HCT116 (cell line): ENCODE measurements at regions not wholly inside any gene's neighbourhood (a gene's known extent, or its start where the extent isn't known, plus 50 kb on each side); places are given as distances from the start of the nearest gene placed in this dataset.

ENCODE experiments used
- ATAC-seq: fragments of 200-7000 bp; cut with Tn5 transposase; 2 replicates; pipeline ENCODE4 v1.9.1; 2020; ENCODE audit warnings: mild to moderate bottlenecking, moderate library complexity
- BruUV-seq: library from RNA; stranded (reverse); fragments of 400-500 nt; replicated peaks from 2 replicates; lab custom pipeline; 2021; lab: Mats Ljungman, UMichigan
- CTCF ChIA-PET: fragments of 300-600 bp; sonication (Branson Sonifier 250); formaldehyde crosslinking; loops from one replicate; lab custom pipeline; 2021; ENCODE audit warnings: antibody characterized with exemption; lab: Charles Lee
- POLR2A ChIA-PET: fragments of 300-600, 350-600 bp; sonication (Branson Sonifier 250); formaldehyde crosslinking; loops from one replicate; lab custom pipeline; 2021; ENCODE audit warnings: antibody characterized with exemption; lab: Charles Lee
- RAD21 ChIA-PET, 2 experiments: fragments of 300-600 bp; sonication (Branson Sonifier 250); formaldehyde crosslinking; loops; one replicate each; lab custom pipeline; 2023; ENCODE audit warnings: low total read pairs in 2 of 2; ENCODE audit not compliant: uncharacterized antibody in 2 of 2, unreplicated experiment in 2 of 2, low non-redundant PET in 1 of 2; lab: Charles Lee
- DNase-seq: peaks from one replicate; pipeline ENCODE4 v3.0.0-alpha.2; 2010; ENCODE audit warnings: low read depth, low spot score
- H2AFZ ChIP-seq: fragments of 200-600 bp; shearing (Covaris generic), sonication (generic); 2 replicates; pipeline ENCODE4 v1.6.1; 2017; ENCODE audit warnings: low read depth, mixed run types, mixed read lengths, antibody characterized with exemption, low read length; ENCODE audit not compliant: poor library complexity, severe bottlenecking
- H3K27ac ChIP-seq: 2 replicates; pipeline ENCODE4 v1.5.1; 2012; ENCODE audit warnings: low read depth, low read length
- H3K27me3 ChIP-seq: fragments of 200-600 bp; sonication (generic); 2 replicates; pipeline ENCODE4 v1.6.1; 2016; ENCODE audit warnings: mixed run types, low read length, mixed read lengths; ENCODE audit not compliant: insufficient read depth
- H3K36me3 ChIP-seq, 2 experiments: fragments of 200-500 bp in 1 of 2; fragments of 200-600 bp in 1 of 2; sonication (Bioruptor generic) in 1 of 2; sonication (generic) in 1 of 2; 2 replicates each; pipeline versions ENCODE4 v1.5.1 to v1.6.1; 2014 to 2016; ENCODE audit warnings: low read length in 2 of 2, inconsistent platforms in 1 of 2, mixed read lengths in 1 of 2, mixed run types in 1 of 2; ENCODE audit not compliant: insufficient read depth in 2 of 2, control insufficient read depth in 1 of 2
- H3K4me1 ChIP-seq, 2 experiments: fragments of 200-600 bp in 1 of 2; sonication (generic) in 1 of 2; 2 replicates each; pipeline versions ENCODE4 v1.5.1 to v1.6.1; 2012 to 2017; ENCODE audit warnings: low read length in 2 of 2, inconsistent platforms in 1 of 2, mild to moderate bottlenecking in 1 of 2, mixed read lengths in 1 of 2, mixed run types in 1 of 2, moderate library complexity in 1 of 2; ENCODE audit not compliant: insufficient read depth in 2 of 2, control insufficient read depth in 1 of 2
- H3K4me2 ChIP-seq: fragments of 200-600 bp; sonication (generic); 2 replicates; pipeline ENCODE4 v1.6.1; 2017; ENCODE audit warnings: mixed run types, low read length, mixed read lengths
- H3K4me3 ChIP-seq, 2 experiments: fragments of 200-600 bp in 1 of 2; sonication (generic) in 1 of 2; replicated peaks in 1 of 2; 2 replicates each; pipeline ENCODE4 v1.5.1; 2011 to 2016; ENCODE audit warnings: low read length in 2 of 2, control low read depth in 1 of 2, low read depth in 1 of 2, mild to moderate bottlenecking in 1 of 2, mixed read lengths in 1 of 2, mixed run types in 1 of 2
- H3K79me2 ChIP-seq: fragments of 200-600 bp; sonication (generic); 2 replicates; pipeline ENCODE4 v1.6.1; 2017; ENCODE audit warnings: mild to moderate bottlenecking, mixed run types, low read length, moderate library complexity, mixed read lengths; ENCODE audit not compliant: insufficient read depth
- H3K9ac ChIP-seq: fragments of 200-600 bp; sonication (generic); 2 replicates; pipeline ENCODE4 v1.6.1; 2016; ENCODE audit warnings: low read length, mixed read lengths
- H3K9me2 ChIP-seq: fragments of 200-600 bp; sonication (generic), shearing (Covaris generic); 2 replicates; pipeline ENCODE4 v1.6.1; 2017; ENCODE audit warnings: mixed run types, mild to moderate bottlenecking, moderate library complexity; ENCODE audit not compliant: insufficient read depth
- H3K9me3 ChIP-seq, 2 experiments: fragments of 200-500 bp in 1 of 2; fragments of 200-600 bp in 1 of 2; sonication (Bioruptor generic) in 1 of 2; sonication (generic) in 1 of 2; 2 replicates each; pipeline ENCODE4 v1.6.1; 2014 to 2017; ENCODE audit warnings: low read length in 2 of 2, mixed read lengths in 2 of 2, inconsistent platforms in 1 of 2, low read depth in 1 of 2, mild to moderate bottlenecking in 1 of 2, mixed run types in 1 of 2, moderate library complexity in 1 of 2; ENCODE audit not compliant: control insufficient read depth in 1 of 2, insufficient read depth in 1 of 2
- H4K20me1 ChIP-seq: fragments of 200-600 bp; sonication (generic), shearing (Covaris generic); 2 replicates; pipeline ENCODE4 v1.6.1; 2017; ENCODE audit warnings: mixed run types, mild to moderate bottlenecking, moderate library complexity; ENCODE audit not compliant: insufficient read depth
- ATF3 ChIP-seq: IDR thresholded peaks from 2 replicates; pipeline ENCODE4 v1.6.1; 2012
- CTCF ChIP-seq, 3 experiments: fragments of 200-600 bp in 1 of 3; sonication (generic) in 1 of 3; IDR thresholded peaks in 2 of 3; conservative IDR thresholded peaks in 1 of 3; 2 replicates each; pipeline ENCODE4 v1.5.1; 2012 to 2017; ENCODE audit warnings: low read depth in 2 of 3, low read length in 2 of 3, antibody characterized with exemption in 1 of 3, borderline replicate concordance in 1 of 3, control low read depth in 1 of 3, mild to moderate bottlenecking in 1 of 3, mixed read lengths in 1 of 3, mixed run types in 1 of 3, moderate library complexity in 1 of 3; ENCODE audit not compliant: insufficient read depth in 1 of 3
- EZH2 ChIP-seq: fragments of 200-600 bp; sonication (generic); IDR thresholded peaks from 2 replicates; pipeline ENCODE4 v1.6.1; 2017; ENCODE audit warnings: antibody characterized with exemption, mixed run types
- TCF7L2 ChIP-seq: IDR thresholded peaks from 2 replicates; pipeline ENCODE4 v1.7.0; 2011; ENCODE audit warnings: borderline replicate concordance, inconsistent platforms; ENCODE audit not compliant: insufficient read depth, insufficient read length; ENCODE audit errors: extremely low read depth
- intact Hi-C: fragments of 100-400 bp; cut with micrococcal nuclease; formaldehyde crosslinking; loops from 2 replicates; pipeline ENCODE4 v1.10.0; 2022

GRCh38 chr9:115850548-115851304 lies 302.9 kb upstream of the PAPPA start:
- Histone ChIP-seq H3K9ac (no peak overlapping the region), H3K4me3 (no peak overlapping the region), H3K36me3 (no peaks in the 10 kb centered on the region), H3K9me3 (no peaks in the 10 kb centered on the region), H3K4me1 (no peaks in the 10 kb centered on the region), H3K27me3 (peaks cover 21% of the 10 kb centered on the region), H3K4me2 (no peak overlapping the region), H3K79me2 (no peaks in the 10 kb centered on the region)
- BruUV-seq: no TSS peak
- ChIA-PET POLR2A (no interaction called here), CTCF (no interaction called here)
- no peak for DNase-seq
- intact Hi-C loops: no loop called here
- TF ChIP-seq ATF3 (no peak), EZH2 (no peak), TCF7L2 (no peak), CTCF (IDR thresholded peaks at IDR 0.05 in 2 of 3, conservative IDR thresholded peaks at IDR 0.05 in 1 of 3; ENCODE audit: borderline replicate concordance in 1 of 3, insufficient read depth in 1 of 3, low read depth in 2 of 3, low read length in 2 of 3) (no peak)
- TF ChIP-seq, all 23 proteins: peak for 0
- H2AFZ ChIP-seq: no peak overlapping the region
- no peaks in the 10 kb centered on the region for H4K20me1 ChIP-seq
- H3K9me2 ChIP-seq: no peaks in the 10 kb centered on the region
- no peak overlapping the region for H3K27ac ChIP-seq
- ATAC-seq: no peak
- RAD21 ChIA-PET: no interaction called here
